ENCODE measurements at regions not wholly inside any gene's neighbourhood (a gene's known extent, or its start where the extent isn't known, plus 50 kb on each side); places are given as distances from the start of the nearest gene placed in this dataset.

DNA sequence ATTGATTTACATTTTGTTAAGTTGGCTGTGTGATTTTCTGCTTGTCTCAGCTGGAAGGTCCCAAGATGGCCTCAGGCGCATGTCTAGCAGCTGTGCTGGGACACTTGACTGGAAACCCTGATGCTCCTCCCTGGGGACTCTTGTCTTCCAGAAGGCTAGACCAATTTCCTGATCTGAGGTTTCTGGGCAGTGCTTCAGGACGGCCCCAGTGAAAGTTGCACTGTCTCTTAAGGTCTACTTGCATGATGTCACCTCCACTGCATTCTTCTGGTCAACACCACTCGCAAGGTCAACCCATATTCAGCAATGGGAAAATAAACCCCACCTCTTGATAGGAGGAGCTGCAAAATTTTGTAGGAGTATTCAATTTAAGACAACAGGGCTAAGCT is 116.0 kb downstream of the SALL1 start:
- DNase-seq (ENCODE audit: low spot score): no peak

DNA sequence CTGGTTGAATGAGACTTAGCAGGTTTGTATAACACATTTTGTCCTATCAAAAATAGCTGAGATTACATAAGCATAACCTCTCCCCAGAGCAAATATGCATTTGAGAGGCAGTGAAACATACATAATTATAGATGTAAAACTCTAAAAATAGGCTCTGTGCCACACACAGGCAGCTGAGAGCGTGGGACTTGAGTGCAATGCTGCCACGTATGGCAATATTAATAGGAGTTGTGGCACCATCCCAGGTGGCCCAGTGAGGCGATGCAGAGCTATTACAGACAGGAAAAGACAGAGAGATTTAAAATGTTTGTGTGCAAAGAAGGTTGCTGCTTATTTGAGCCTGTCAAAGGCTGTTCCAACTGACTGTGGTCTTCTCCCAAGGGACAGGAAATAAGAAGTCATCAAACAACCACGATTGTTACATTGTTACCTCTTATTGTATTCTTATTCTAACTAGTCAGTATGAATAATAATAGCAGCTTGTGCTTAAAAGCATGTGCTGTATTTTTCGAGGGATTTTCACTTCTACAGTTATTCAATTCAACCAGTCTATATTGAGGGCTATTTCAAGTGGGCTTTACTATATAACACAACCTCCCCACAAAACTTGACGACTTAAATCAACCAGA is 116.5 kb downstream of the SALL1 start:
- DNase-seq (ENCODE audit: low spot score): no peak

DNA sequence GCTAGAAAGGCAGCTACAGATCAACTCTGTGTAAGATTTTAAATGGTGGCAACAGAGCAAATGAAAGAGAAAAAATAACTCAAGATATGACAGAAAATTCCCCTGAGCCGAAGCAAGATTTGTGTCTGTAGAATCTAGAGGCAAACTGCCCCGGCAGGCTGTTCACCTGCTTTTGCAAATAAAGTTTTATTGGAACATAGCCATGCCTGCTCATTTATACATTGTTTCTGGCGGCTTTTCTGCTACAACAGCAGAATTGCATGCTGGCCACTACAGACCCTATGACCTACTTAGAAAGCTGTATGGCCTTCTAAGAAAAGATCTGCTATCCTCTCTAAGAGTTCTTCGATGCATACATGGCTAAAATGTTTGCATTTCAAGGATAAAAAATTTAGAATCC is 119.5 kb downstream of the SALL1 start:
- DNase-seq (ENCODE audit: low spot score): no peak

GRCh38 chr16:51030516-51030915 is 120.6 kb downstream of the SALL1 start:
- DNase-seq (ENCODE audit: low spot score): no peak

GRCh38 chr16:51025588-51026290 is 125.3 kb downstream of the SALL1 start:
- DNase-seq (ENCODE audit: low spot score): no peak

DNA sequence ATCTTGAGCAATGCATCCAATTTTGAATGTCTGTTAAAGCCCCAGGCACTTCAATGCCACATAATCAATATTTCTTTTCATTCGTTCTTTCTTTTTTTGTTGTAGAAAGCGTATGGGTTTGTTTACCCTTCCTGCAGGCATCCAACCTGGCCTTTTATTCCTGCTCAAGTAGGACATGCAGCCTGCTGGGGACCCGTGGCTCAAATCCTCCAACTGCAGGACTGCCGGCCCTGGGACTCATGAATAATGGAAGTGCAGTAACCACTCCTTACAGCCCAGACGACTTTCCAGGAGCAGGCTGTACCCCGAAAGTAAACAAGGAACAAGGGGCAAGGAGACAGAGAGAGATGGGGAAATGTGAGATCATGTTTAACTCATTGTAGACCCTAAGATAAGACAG is 126.4 kb downstream of the SALL1 start:
- DNase-seq (ENCODE audit: low spot score): no peak

- DNase-seq (ENCODE audit: low spot score): no peak
These were observed 128.1 kb downstream of the SALL1 start for GRCh38 chr16:51022955-51023354.

- no peak for DNase-seq (ENCODE audit: low spot score)
These were observed 131.5 kb downstream of the SALL1 start for GRCh38 chr16:51019617-51020016.

DNA sequence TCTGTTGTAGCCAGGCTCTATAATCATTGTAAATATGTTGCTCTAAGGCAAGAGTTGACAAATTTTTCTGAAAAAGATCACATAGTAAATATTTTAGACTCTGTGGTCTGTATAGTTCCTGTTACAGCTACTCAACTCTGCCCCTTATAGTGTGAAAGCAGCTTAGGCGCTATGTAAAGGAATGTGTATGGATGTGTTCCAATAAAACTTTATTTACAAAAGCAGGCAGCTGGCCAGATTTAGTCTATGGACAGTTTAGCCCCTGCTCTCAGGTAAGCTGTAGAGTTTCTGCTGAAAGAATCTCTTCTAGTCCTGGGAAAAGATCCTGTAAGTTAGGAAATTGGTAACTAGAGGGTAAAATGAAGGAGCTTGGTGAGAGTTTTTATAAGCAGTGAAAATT is 133.1 kb downstream of the SALL1 start:
- no peak for DNase-seq (ENCODE audit: low spot score)

DNA sequence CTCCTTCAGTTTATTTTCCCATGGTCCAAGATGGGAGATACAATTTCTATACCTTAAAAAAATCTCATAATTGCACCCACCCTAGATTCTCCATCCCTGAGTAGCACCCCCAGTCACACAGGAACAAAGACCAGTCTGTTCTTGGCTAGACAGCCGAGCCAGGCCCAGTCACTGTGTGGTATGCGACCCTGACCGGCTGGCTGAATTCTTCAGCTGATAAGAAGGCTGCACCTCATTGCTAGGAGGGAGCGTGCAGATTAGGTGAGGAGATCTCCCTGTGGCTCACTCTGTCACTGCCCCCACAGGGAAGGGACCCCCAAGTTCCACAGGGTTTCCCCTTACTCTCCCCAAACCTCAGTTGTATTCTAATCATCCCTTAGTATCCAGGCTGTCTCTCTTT is 138.7 kb downstream of the SALL1 start:
- DNase-seq (ENCODE audit: low spot score): no peak

- DNase-seq (ENCODE audit: low spot score): no peak
These were observed 140.3 kb downstream of the SALL1 start for GRCh38 chr16:51010817-51011216.

DNA sequence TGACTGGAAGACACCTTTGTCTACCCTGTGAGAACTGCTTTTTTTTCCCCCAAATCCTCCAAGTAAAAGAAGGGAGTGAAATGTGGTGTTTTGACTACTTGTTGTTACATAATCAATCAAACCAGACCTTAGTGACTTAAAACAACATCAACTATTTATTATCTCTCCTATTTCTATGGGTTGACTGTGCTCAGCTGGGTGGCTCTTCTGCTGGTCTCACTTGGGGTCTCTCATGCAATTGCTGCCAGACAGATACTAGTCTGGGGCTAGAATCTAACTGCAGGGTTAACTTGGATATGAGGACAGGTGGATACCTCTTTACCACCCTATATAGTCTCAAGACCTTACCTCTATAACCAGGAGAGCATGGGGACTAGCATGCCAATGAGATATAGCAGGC is 141.3 kb downstream of the SALL1 start:
- DNase-seq (ENCODE audit: low spot score): no peak

- no peak for DNase-seq (ENCODE audit: low spot score)
These were observed 141.7 kb downstream of the SALL1 start for GRCh38 chr16:51009359-51009758.

GRCh38 chr16:51008607-51009006 is 142.5 kb downstream of the SALL1 start:
- no peak for DNase-seq (ENCODE audit: low spot score)

- no peak for DNase-seq (ENCODE audit: low spot score)
These were observed 143.0 kb downstream of the SALL1 start for GRCh38 chr16:51008037-51008436.

- DNase-seq (ENCODE audit: low spot score): no peak
These were observed 147.1 kb downstream of the SALL1 start for GRCh38 chr16:51003850-51004566.

- no peak for DNase-seq (ENCODE audit: low spot score)
These were observed 148.1 kb downstream of the SALL1 start for GRCh38 chr16:51002881-51003490.

DNA sequence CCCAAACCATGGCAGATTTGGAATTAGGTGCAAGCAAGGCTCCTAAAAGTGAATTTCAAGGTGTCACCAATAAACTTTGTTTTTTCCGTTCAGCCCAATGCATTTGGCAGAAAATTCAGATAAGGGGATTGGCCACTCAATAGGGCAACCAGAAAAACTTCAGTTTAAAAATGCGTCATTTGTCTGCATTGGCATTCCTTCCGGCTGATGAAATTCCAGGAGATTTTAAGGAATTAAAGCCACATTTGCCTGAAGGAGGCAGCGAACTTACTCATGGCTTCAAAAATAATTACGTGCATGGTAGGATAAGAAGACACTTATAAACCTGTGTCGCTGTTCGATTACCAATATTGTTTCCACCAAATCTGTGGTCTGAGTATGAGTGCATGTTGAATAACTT is 151.9 kb downstream of the SALL1 start:
- no peak for DNase-seq (ENCODE audit: low spot score)

DNA sequence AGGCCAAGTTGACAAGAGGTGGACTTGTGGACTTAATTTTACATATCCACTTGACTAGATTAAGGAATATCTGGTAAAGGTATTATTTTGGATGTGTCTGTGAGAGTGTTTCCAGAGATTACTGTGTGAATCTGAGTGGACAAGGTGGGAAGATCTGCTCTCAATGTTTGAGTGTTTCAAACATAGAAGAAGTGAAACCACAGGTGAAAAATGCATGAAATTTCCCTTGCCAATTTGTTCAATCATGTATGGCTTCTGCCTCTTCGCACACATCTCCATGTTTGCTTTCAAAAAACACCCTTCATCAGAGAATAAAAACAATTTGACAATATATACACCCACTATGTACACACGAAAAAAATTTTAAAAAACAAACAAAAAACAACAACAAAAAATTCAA is 152.7 kb downstream of the SALL1 start:
- no peak for DNase-seq (ENCODE audit: low spot score)

DNA sequence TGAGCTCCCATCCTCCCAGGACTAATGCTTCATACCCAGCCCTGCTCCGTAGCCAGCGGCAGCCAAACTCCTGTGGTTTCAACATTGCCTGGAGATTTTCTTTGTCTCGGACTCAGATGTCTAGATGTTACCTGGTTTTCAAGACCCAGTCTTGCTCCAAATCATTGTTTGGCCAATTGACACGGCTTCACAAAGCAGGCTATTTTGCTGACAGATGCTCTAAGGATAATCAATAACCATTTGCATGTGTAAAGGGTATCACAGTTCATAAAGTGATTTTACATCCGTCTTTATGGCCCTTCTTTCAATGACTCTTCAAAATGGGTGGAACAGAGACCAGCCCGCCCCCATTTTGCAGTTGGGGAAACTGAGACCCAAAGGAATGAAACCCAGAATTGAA is 153.4 kb downstream of the SALL1 start:
- no peak for DNase-seq (ENCODE audit: low spot score)

DNA sequence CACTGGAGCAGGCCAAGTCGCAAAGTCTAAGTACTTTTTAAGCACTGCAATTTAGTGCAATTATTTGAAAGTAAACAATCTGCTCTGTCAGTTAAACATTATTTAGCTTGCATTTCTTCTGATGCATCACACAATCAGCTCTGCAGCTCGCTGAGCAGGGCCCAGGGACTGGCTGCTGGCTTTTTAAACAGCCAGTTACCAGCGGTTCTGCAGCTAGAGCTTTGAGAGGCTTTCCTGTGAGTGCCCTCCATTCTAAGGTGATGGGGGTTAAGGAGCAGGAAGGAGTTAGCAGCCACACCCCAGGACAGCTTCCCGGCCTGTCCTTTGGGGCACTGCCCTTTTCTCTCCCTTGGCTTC is 154.3 kb downstream of the SALL1 start:
- DNase-seq (ENCODE audit: low spot score): no peak

DNA sequence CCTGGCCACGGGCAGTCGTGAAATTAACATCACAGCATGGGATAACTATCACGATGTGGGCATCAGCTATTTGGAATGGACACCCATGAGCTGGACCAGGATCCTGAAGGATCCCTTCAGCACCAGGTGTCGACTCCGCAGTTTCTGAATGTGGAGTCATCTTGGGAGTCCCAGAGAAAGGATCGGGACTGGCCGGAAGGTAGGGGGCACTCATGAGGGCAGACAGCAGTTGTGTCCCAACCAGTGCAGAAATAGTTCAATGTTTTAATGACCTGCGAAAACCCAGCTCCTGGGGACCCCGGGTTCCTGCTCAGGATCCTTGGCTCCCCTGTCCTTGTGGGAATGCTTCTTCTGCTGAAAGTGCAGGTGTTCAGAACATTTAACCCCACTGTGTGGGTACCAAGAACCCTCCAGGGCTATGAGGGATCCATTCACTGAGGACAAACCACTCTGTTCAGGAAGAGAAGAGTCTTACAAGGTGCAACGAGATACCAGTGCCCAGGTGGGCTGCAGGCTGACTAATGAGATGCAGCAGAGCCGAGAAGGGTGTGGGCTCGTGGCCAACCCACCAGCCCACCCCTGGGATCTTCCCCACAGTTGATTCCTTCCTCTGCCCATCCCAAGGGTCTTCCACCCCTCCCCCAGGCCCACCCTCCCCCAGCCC is 154.8 kb downstream of the SALL1 start:
- no peak for DNase-seq (ENCODE audit: low spot score)

GRCh38 chr16:50994995-50995394 is 156.1 kb downstream of the SALL1 start:
- no peak for DNase-seq (ENCODE audit: low spot score)

Data from hematopoietic multipotent progenitor cell treated with erythropoietin and hydrocortisone succinate and interleukin-3 and kit ligand, for 15 days (in vitro differentiated cells).